IMR-90 (cell line): ENCODE measurements at regions not wholly inside any gene's neighbourhood (a gene's known extent, or its start where the extent isn't known, plus 50 kb on each side); places are given as distances from the start of the nearest gene placed in this dataset.

Source experiments
- ATAC-seq: fragments of 200-7000 bp; cut with Tn5 transposase; 2 replicates; pipeline ENCODE4 v1.9.1; 2020; ENCODE audit warnings: low read depth, mild to moderate bottlenecking, moderate library complexity
- BruUV-seq: library from RNA; stranded (reverse); fragments of 400-500 nt; replicated peaks from 2 replicates; lab custom pipeline; 2021; lab: Mats Ljungman, UMichigan
- CTCF ChIA-PET: fragments of 300-600 bp; formaldehyde crosslinking; extraction: SDS; loops from one replicate; lab custom pipeline; 2021; ENCODE audit warnings: antibody characterized with exemption; lab: Yijun Ruan, JAX
- POLR2A ChIA-PET: fragments of 300-600 bp; sonication (Branson Sonifier 250); formaldehyde crosslinking; loops from one replicate; lab custom pipeline; 2022; ENCODE audit warnings: antibody characterized with exemption; ENCODE audit not compliant: unreplicated experiment; lab: Charles Lee
- DNase-seq: peaks from one replicate; pipeline ENCODE4 v3.0.0; 2013
- H2AFZ ChIP-seq: replicated peaks from 2 replicates; pipeline ENCODE3; 2013; ENCODE audit warnings: low read length, mild to moderate bottlenecking; ENCODE audit not compliant: poor library complexity
- H2AK5ac ChIP-seq: 2 replicates; pipeline ENCODE4 v1.6.1; 2013; ENCODE audit warnings: low read depth, low read length, inconsistent platforms
- H2AK9ac ChIP-seq: replicated peaks from 2 replicates; pipeline ENCODE3; 2013; ENCODE audit warnings: mild to moderate bottlenecking, low read depth, low read length, moderate library complexity; ENCODE audit not compliant: poor library complexity
- H2BK120ac ChIP-seq: 2 replicates; pipeline ENCODE4 v1.6.1; 2013; ENCODE audit warnings: low read depth, low read length, inconsistent platforms
- H2BK15ac ChIP-seq: 3 replicates; pipeline ENCODE4 v1.6.1; 2013; ENCODE audit warnings: low read depth, low read length, inconsistent platforms
- H2BK20ac ChIP-seq: 2 replicates; pipeline ENCODE4 v1.6.1; 2013; ENCODE audit warnings: low read depth, mild to moderate bottlenecking, inconsistent platforms, low read length, moderate library complexity
- H2BK5ac ChIP-seq: 2 replicates; pipeline ENCODE4 v1.6.1; 2013; ENCODE audit warnings: mild to moderate bottlenecking, low read depth, low read length, inconsistent platforms; ENCODE audit not compliant: poor library complexity, severe bottlenecking
- H3K14ac ChIP-seq: replicated peaks from 2 replicates; pipeline ENCODE4 v1.6.1; 2013; ENCODE audit warnings: low read depth, low read length, inconsistent platforms
- H3K18ac ChIP-seq: 2 replicates; pipeline ENCODE4 v1.6.1; 2013; ENCODE audit warnings: low read depth, low read length, control low read depth
- H3K23ac ChIP-seq: 2 replicates; pipeline ENCODE4 v1.6.1; 2013; ENCODE audit warnings: low read depth, low read length, inconsistent platforms
- H3K27ac ChIP-seq: 2 replicates; pipeline ENCODE4 v1.5.1; 2013; ENCODE audit warnings: mild to moderate bottlenecking, control low read depth, low read length; ENCODE audit not compliant: insufficient read depth
- H3K27me3 ChIP-seq: 2 replicates; pipeline ENCODE4 v1.6.1; 2013; ENCODE audit warnings: low read length; ENCODE audit not compliant: control insufficient read depth, insufficient read depth
- H3K36me3 ChIP-seq: 2 replicates; pipeline ENCODE4 v1.6.1; 2013; ENCODE audit warnings: low read length, mixed read lengths; ENCODE audit not compliant: control insufficient read depth, insufficient read depth
- H3K4ac ChIP-seq: 2 replicates; pipeline ENCODE4 v1.6.1; 2013; ENCODE audit warnings: low read depth, low read length, inconsistent platforms
- H3K4me1 ChIP-seq: 2 replicates; pipeline ENCODE4 v1.6.1; 2013; ENCODE audit warnings: low read length, mixed read lengths; ENCODE audit not compliant: control insufficient read depth, insufficient read depth
- H3K4me2 ChIP-seq: 2 replicates; pipeline ENCODE4 v1.6.1; 2013; ENCODE audit warnings: low read depth, mild to moderate bottlenecking, control low read depth, low read length, moderate library complexity
- H3K4me3 ChIP-seq: 2 replicates; pipeline ENCODE4 v1.5.1; 2013; ENCODE audit warnings: low read depth, mild to moderate bottlenecking, control low read depth, low read length, moderate library complexity; ENCODE audit not compliant: insufficient read depth
- H3K56ac ChIP-seq: 2 replicates; pipeline ENCODE4 v1.6.1; 2013; ENCODE audit warnings: low read length, inconsistent platforms; ENCODE audit not compliant: insufficient read depth; ENCODE audit errors: extremely low read depth
- H3K79me1 ChIP-seq, 2 experiments: 2 replicates each; pipeline ENCODE4 v1.6.1; 2013; ENCODE audit warnings: low read length in 2 of 2, inconsistent platforms in 1 of 2, low read depth in 1 of 2
- H3K9ac ChIP-seq: 2 replicates; pipeline ENCODE4 v1.6.1; 2013; ENCODE audit warnings: low read depth, low read length, control low read depth
- H3K9me1 ChIP-seq: 2 replicates; pipeline ENCODE4 v1.6.1; 2013; ENCODE audit warnings: low read length, inconsistent platforms; ENCODE audit not compliant: insufficient read depth
- H3K9me3 ChIP-seq: 2 replicates; pipeline ENCODE4 v1.6.1; 2013; ENCODE audit warnings: low read length; ENCODE audit not compliant: control insufficient read depth, insufficient read depth
- H4K20me1 ChIP-seq: 2 replicates; pipeline ENCODE4 v1.6.1; 2013; ENCODE audit warnings: low read length, inconsistent platforms; ENCODE audit not compliant: insufficient read depth
- H4K5ac ChIP-seq: 2 replicates; pipeline ENCODE4 v1.6.1; 2013; ENCODE audit warnings: mild to moderate bottlenecking, low read depth, low read length, control low read depth
- H4K8ac ChIP-seq, 2 experiments: 2 replicates each; pipeline ENCODE4 v1.6.1; 2013; ENCODE audit warnings: low read depth in 2 of 2, low read length in 2 of 2, control low read depth in 1 of 2, inconsistent platforms in 1 of 2
- H4K91ac ChIP-seq: 2 replicates; pipeline ENCODE4 v1.6.1; 2013; ENCODE audit warnings: low read depth, low read length, inconsistent platforms; ENCODE audit not compliant: insufficient read depth
- BHLHE40 ChIP-seq: fragments of 150-350 bp; IDR thresholded peaks from 2 replicates; pipeline ENCODE4 v1.6.1; 2016; ENCODE audit warnings: mild to moderate bottlenecking, low read depth, low read length
- CEBPB ChIP-seq: IDR thresholded peaks from 2 replicates; pipeline ENCODE4 v1.6.1; 2012; ENCODE audit warnings: low read depth, low read length, improper control_type of control experiment
- CHD1 ChIP-seq: IDR thresholded peaks from 2 replicates; pipeline ENCODE4 v1.6.1; 2012; ENCODE audit warnings: low read depth, low read length, improper control_type of control experiment
- FOS ChIP-seq: fragments of 150-350 bp; IDR thresholded peaks from 2 replicates; pipeline ENCODE4 v1.6.1; 2016; ENCODE audit warnings: low read depth, low read length
- MAFK ChIP-seq: IDR thresholded peaks from 2 replicates; pipeline ENCODE4 v1.6.1; 2012; ENCODE audit warnings: low read depth, low read length, improper control_type of control experiment
- MAZ ChIP-seq: IDR thresholded peaks from 2 replicates; pipeline ENCODE4 v1.6.1; 2012; ENCODE audit warnings: low read depth, mild to moderate bottlenecking, low read length, improper control_type of control experiment, moderate library complexity, borderline replicate concordance
- MXI1 ChIP-seq: IDR thresholded peaks from 2 replicates; pipeline ENCODE4 v1.6.1; 2012; ENCODE audit warnings: low read depth, mild to moderate bottlenecking, low read length, moderate library complexity, borderline replicate concordance
- NFE2L2 ChIP-seq: fragments of 150-350 bp; IDR thresholded peaks from 2 replicates; pipeline ENCODE4 v1.6.1; 2016; ENCODE audit warnings: low read depth, mild to moderate bottlenecking, low read length
- POLR2A ChIP-seq: IDR thresholded peaks from 2 replicates; pipeline ENCODE4 v1.6.1; 2012; ENCODE audit warnings: mild to moderate bottlenecking, low read depth, low read length
- RAD21 ChIP-seq: IDR thresholded peaks from 2 replicates; pipeline ENCODE4 v1.6.1; 2012; ENCODE audit warnings: low read length, improper control_type of control experiment
- RCOR1 ChIP-seq: IDR thresholded peaks from 2 replicates; pipeline ENCODE4 v1.6.1; 2012; ENCODE audit warnings: mild to moderate bottlenecking, low read length, improper control_type of control experiment; ENCODE audit not compliant: insufficient replicate concordance
- RFX5 ChIP-seq: IDR thresholded peaks from 2 replicates; pipeline ENCODE4 v1.8.0; 2012; ENCODE audit warnings: low read depth, mild to moderate bottlenecking, low read length, moderate library complexity
- SMC3 ChIP-seq: fragments of 150-350 bp; IDR thresholded peaks from 2 replicates; pipeline ENCODE4 v1.6.1; 2016; ENCODE audit warnings: low read depth, mild to moderate bottlenecking, antibody characterized with exemption, low read length, moderate library complexity
- WGBS, 2 experiments: methylation state at CpG; one replicate each; pipeline versions ENCODE4 v1.1.5 to v1.1.7; 2013; ENCODE audit warnings: missing lambda C conversion rate in 2 of 2; ENCODE audit not compliant: insufficient read length in 1 of 2; ENCODE audit errors: extremely low coverage in 2 of 2; 5-methylcytosine and 5-hydroxymethylcytosine counted together
- dilution Hi-C: fragments of 300-500 bp; cut with HindIII; formaldehyde crosslinking; loops from one replicate; pipeline ENCODE4 v1.14.3; 2018; ENCODE audit warnings: low sequenced_read_pairs; ENCODE audit not compliant: unreplicated experiment
- in situ Hi-C: fragments of 300-500 bp; cut with MboI; formaldehyde crosslinking; loops from 3 replicates; pipeline ENCODE4 v1.14.3; 2019; ENCODE audit warnings: low sequenced_read_pairs, inconsistent platforms, mixed read lengths
- intact Hi-C: fragments of 100-400 bp; cut with micrococcal nuclease; formaldehyde crosslinking; loops from 2 replicates; pipeline ENCODE4 v1.10.0; 2022
- TF ChIP-seq, protein P1 (sequence below): conservative IDR thresholded peaks from 2 replicates; pipeline ENCODE4 v1.5.1; 2012; ENCODE audit warnings: mild to moderate bottlenecking, low read depth, low read length, improper control_type of control experiment
- TF ChIP-seq, protein P2 (sequence below): fragments of 150-350 bp; IDR thresholded peaks from 2 replicates; pipeline ENCODE4 v1.6.1; 2017; ENCODE audit warnings: mild to moderate bottlenecking, antibody characterized with exemption, low read length, low read depth
- TF ChIP-seq, protein P3 (sequence below): fragments of 150-350 bp; IDR thresholded peaks from 2 replicates; pipeline ENCODE4 v1.6.1; 2016; ENCODE audit warnings: low read depth, mild to moderate bottlenecking, low read length, moderate library complexity, borderline replicate concordance

DNA sequence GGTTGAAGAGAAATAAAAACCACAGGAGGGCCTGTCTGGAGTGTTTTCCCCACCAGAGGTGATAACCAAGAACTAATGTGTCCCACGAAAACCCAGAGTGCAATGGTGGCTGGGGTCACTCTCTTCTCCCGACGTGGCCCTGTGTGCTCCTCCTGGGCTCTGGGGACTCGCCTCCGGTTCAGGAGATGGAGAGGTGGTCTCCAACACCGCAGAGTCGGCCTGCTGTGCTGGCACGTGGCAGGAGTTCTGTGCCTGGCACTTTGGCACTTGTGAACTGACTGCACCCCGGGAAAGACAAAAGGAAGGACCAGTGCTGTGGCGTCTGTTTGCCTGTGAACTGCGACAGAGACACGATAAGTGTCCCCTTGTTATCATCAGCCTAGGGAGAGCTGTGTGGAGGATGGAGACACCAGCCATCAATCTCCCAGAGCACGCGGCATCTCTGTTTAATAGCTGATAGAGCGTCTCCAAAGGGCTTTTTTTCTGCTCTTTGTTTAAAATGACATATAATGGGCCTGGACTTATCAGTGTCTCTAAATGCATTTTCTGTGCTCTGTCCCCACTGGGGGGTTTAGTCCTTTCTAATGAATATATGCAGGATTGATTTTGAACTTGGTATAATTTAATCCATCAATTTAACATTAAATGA lies 98.3 kb downstream of the MRPL36 start:
- ATAC-seq: no peak
- H2BK120ac ChIP-seq: no peak overlapping the region
- H3K36me3 ChIP-seq: no peaks in the 10 kb centered on the region
- in situ Hi-C loops: no loop called here
- peaks cover 2% of the 10 kb centered on the region; the same call in 1 of the 2 replicates for H3K27me3 ChIP-seq
- H3K4me2 ChIP-seq: no peak overlapping the region
- H2AFZ ChIP-seq: peak overlapping the region; percentile 43
- H4K5ac ChIP-seq: no peak overlapping the region
- H3K79me1 ChIP-seq: no peaks in the 10 kb centered on the region
- no peak overlapping the region for H4K8ac ChIP-seq
- no peak overlapping the region for H3K14ac ChIP-seq
- H3K9me3 ChIP-seq: no peaks in the 10 kb centered on the region
- H3K9ac ChIP-seq: no peak overlapping the region
- H3K4me1 ChIP-seq: no peaks in the 10 kb centered on the region
- H3K9me1 ChIP-seq: no peaks in the 10 kb centered on the region
- H3K4ac ChIP-seq: no peak overlapping the region
- WGBS, 2 experiments: 62% methylated on average over 5 of the region's 15 CpGs; no CpG with 5 or more reads in 1 of the 2 experiments
- no peaks in the 10 kb centered on the region for H4K20me1 ChIP-seq
- H3K4me3 ChIP-seq: no peak overlapping the region
- H2BK15ac ChIP-seq: no peak overlapping the region
- ChIA-PET POLR2A (no interaction called here), CTCF (no interaction called here)
- H2AK9ac ChIP-seq: no peak overlapping the region
- TF ChIP-seq FOS (no peak), MXI1 (no peak), CHD1 (no peak), MAZ (no peak), BHLHE40 (no peak), MAFK (no peak), CEBPB (no peak), NFE2L2 (no peak), RFX5 (no peak), RCOR1 (no peak), POLR2A (no peak), SMC3 (no peak), RAD21 (no peak)
- TF ChIP-seq, protein P1, sequence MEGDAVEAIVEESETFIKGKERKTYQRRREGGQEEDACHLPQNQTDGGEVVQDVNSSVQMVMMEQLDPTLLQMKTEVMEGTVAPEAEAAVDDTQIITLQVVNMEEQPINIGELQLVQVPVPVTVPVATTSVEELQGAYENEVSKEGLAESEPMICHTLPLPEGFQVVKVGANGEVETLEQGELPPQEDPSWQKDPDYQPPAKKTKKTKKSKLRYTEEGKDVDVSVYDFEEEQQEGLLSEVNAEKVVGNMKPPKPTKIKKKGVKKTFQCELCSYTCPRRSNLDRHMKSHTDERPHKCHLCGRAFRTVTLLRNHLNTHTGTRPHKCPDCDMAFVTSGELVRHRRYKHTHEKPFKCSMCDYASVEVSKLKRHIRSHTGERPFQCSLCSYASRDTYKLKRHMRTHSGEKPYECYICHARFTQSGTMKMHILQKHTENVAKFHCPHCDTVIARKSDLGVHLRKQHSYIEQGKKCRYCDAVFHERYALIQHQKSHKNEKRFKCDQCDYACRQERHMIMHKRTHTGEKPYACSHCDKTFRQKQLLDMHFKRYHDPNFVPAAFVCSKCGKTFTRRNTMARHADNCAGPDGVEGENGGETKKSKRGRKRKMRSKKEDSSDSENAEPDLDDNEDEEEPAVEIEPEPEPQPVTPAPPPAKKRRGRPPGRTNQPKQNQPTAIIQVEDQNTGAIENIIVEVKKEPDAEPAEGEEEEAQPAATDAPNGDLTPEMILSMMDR: no peak
- TF ChIP-seq, protein P2, sequence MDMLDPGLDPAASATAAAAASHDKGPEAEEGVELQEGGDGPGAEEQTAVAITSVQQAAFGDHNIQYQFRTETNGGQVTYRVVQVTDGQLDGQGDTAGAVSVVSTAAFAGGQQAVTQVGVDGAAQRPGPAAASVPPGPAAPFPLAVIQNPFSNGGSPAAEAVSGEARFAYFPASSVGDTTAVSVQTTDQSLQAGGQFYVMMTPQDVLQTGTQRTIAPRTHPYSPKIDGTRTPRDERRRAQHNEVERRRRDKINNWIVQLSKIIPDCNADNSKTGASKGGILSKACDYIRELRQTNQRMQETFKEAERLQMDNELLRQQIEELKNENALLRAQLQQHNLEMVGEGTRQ: no peak
- TF ChIP-seq, protein P3, sequence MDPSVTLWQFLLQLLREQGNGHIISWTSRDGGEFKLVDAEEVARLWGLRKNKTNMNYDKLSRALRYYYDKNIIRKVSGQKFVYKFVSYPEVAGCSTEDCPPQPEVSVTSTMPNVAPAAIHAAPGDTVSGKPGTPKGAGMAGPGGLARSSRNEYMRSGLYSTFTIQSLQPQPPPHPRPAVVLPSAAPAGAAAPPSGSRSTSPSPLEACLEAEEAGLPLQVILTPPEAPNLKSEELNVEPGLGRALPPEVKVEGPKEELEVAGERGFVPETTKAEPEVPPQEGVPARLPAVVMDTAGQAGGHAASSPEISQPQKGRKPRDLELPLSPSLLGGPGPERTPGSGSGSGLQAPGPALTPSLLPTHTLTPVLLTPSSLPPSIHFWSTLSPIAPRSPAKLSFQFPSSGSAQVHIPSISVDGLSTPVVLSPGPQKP: no peak
- dilution Hi-C loops: no loop called here
- no TSS peak for BruUV-seq
- no peak overlapping the region for H2BK5ac ChIP-seq
- no peak overlapping the region for H4K91ac ChIP-seq
- H3K23ac ChIP-seq: no peak overlapping the region
- no peak overlapping the region for H3K56ac ChIP-seq
- H3K27ac ChIP-seq: no peak overlapping the region
- no peak overlapping the region for H2AK5ac ChIP-seq
- no peak overlapping the region for H3K18ac ChIP-seq
- intact Hi-C loops: no loop called here
- H2BK20ac ChIP-seq: no peak overlapping the region
- no peak for DNase-seq
